Activated naive CD8-positive, alpha-beta T cell treated with anti-CD3 and anti-CD28 coated beads, Interleukin-2, amount 50 U/mL, for 24 hours (primary cell): ENCODE measurements at regions not wholly inside any gene's neighbourhood (a gene's known extent, or its start where the extent isn't known, plus 50 kb on each side); places are given as distances from the start of the nearest gene placed in this dataset.

ENCODE experiments used
- ATAC-seq: fragments of 150-1000 bp; cut with Tn5 transposase; one replicate; pipeline ENCODE4 v1.10.0; 2021
- DNase-seq: peaks from one replicate; pipeline ENCODE4 v3.0.0; 2021
- H3K27ac Mint-ChIP-seq: one replicate; pipeline ENCODE4 v1.8.0; 2021; ENCODE audit warnings: mild to moderate bottlenecking, mixed read lengths
- H3K27me3 Mint-ChIP-seq: one replicate; pipeline ENCODE4 v1.8.0; 2021; ENCODE audit warnings: mixed read lengths
- H3K36me3 Mint-ChIP-seq: one replicate; pipeline ENCODE4 v1.8.0; 2021; ENCODE audit warnings: low read depth, mixed read lengths
- H3K4me1 Mint-ChIP-seq: one replicate; pipeline ENCODE4 v1.8.0; 2021; ENCODE audit warnings: mixed read lengths
- H3K4me3 Mint-ChIP-seq: one replicate; pipeline ENCODE4 v1.8.0; 2021; ENCODE audit warnings: mild to moderate bottlenecking, moderate library complexity, mixed read lengths
- H3K9me3 Mint-ChIP-seq: one replicate; pipeline ENCODE4 v1.8.0; 2021; ENCODE audit warnings: mixed read lengths

GRCh38 chr13:79662882-79663281, 181.9 kb downstream of the NDFIP2 start:
- H3K4me3 Mint-ChIP-seq, result no peak overlapping the region
- no peaks in the 10 kb centered on the region for H3K36me3 Mint-ChIP-seq
- peaks cover 3% of the 10 kb centered on the region for H3K4me1 Mint-ChIP-seq
- no peak for DNase-seq
- no peak overlapping the region for H3K27ac Mint-ChIP-seq
- no peak for ATAC-seq
- no peaks in the 10 kb centered on the region for H3K27me3 Mint-ChIP-seq
- no peaks in the 10 kb centered on the region for H3K9me3 Mint-ChIP-seq

DNA sequence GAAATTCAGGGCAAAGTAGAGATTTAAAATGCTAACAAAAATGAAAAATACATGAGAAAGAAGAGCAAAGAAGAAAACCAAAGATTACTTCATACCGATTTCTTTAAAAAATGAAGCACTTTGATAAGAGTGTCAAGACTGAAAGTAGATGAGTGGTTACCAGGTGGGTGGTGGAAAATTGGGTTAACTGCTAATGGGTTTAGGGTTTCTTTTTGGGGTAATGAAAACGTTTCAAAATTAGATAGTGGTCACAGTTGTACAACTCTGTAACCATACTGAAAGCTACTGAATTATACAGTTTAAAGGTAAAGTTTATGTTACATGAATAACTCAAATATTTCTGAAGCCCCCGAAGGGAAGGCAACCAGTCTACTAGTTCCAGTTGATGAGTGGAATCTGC, 179.4 kb downstream of the NDFIP2 start:
- Mint-ChIP-seq H3K9me3 (no peaks in the 10 kb centered on the region), H3K27me3 (peaks cover 2% of the 10 kb centered on the region), H3K4me3 (no peak overlapping the region), H3K36me3 (no peaks in the 10 kb centered on the region), H3K27ac (no peak overlapping the region), H3K4me1 (peaks cover 3% of the 10 kb centered on the region)
- ATAC-seq (no peak), DNase-seq (no peak)

DNA sequence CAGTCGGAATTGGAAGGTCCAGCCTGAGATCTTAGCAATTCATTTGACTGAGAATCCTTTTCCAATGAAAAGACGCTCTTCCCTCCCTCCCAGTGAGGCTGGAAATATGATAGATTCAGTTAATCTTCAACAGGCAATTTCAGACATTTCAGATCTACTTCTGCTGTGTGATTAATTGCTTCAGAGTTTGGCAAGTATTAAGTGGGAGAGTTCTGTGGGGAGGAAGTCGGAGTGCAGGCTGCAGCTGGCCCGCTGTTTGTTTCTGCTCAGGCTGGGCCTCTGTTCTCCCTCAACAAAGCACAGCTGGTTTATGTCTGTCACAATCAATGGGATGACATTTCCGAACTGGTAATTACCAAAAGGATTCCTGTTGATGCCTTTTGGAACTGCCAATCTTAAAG, 178.2 kb downstream of the NDFIP2 start:
- no peak for ATAC-seq
- no peaks in the 10 kb centered on the region for H3K9me3 Mint-ChIP-seq
- H3K27ac Mint-ChIP-seq, result no peak overlapping the region
- DNase-seq, result no peak
- peaks cover 3% of the 10 kb centered on the region for H3K4me1 Mint-ChIP-seq
- no peak overlapping the region for H3K4me3 Mint-ChIP-seq
- H3K36me3 Mint-ChIP-seq, result no peaks in the 10 kb centered on the region
- H3K27me3 Mint-ChIP-seq, result peaks cover 2% of the 10 kb centered on the region

- Mint-ChIP-seq H3K27ac (no peak overlapping the region), H3K9me3 (no peaks in the 10 kb centered on the region), H3K4me1 (peaks cover 3% of the 10 kb centered on the region), H3K27me3 (peaks cover 2% of the 10 kb centered on the region), H3K36me3 (no peaks in the 10 kb centered on the region), H3K4me3 (no peak overlapping the region)
- DNase-seq, result no peak
- ATAC-seq, result no peak
These were observed 177.5 kb downstream of the NDFIP2 start for GRCh38 chr13:79658333-79658975.

DNA sequence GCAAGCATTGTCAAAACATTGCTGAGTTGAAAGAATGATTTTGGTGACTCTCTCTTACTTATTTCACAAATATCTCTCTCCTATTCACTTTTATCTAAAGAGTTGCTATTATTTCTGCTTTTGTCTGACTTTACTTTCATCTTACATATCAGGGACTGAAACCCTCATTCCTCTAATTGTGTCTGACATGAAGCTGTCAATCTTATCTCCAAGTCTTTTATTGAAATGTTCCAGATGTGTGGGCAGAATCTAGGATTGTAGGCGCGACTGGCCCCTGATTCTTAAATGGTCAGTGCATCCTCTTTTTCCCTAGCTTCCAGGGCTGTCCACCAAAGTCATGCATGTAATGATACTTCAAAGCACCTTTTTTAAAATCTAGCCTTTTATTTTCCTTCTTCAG, 174.6 kb downstream of the NDFIP2 start:
- no peak for ATAC-seq
- DNase-seq, result no peak
- no peak overlapping the region for H3K4me3 Mint-ChIP-seq
- H3K36me3 Mint-ChIP-seq, result no peaks in the 10 kb centered on the region
- no peak overlapping the region for H3K27ac Mint-ChIP-seq
- H3K27me3 Mint-ChIP-seq, result peaks cover 2% of the 10 kb centered on the region
- no peaks in the 10 kb centered on the region for H3K9me3 Mint-ChIP-seq
- H3K4me1 Mint-ChIP-seq, result peaks cover 3% of the 10 kb centered on the region

DNA sequence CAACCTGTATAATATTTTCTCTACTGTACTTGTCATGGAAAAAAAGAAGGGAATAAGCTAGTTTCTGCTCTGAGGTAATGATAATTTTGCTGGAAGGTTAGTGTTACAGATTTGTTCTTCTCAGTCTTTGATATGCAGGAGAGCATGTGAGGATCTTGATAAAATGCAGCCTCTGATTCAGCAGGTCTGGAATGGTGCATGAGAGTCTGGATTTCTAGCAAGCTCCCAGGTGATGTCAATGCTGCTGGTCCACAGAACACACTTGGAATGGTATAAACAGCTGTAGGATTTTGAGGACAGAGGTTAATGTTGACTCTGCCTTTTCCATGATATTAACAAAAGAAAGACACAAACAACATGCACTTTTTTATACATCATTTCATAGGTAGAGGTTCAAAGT, 173.6 kb downstream of the NDFIP2 start:
- Mint-ChIP-seq H3K27me3 (peaks cover 2% of the 10 kb centered on the region), H3K27ac (no peak overlapping the region), H3K36me3 (no peaks in the 10 kb centered on the region), H3K4me3 (no peak overlapping the region), H3K9me3 (no peaks in the 10 kb centered on the region), H3K4me1 (no peaks in the 10 kb centered on the region)
- DNase-seq (no peak), ATAC-seq (no peak)

- no peak for DNase-seq
These were observed 169.7 kb downstream of the NDFIP2 start for GRCh38 chr13:79650688-79651087.

GRCh38 chr13:79648191-79648590, 167.2 kb downstream of the NDFIP2 start:
- H3K36me3 Mint-ChIP-seq, result no peaks in the 10 kb centered on the region
- no peaks in the 10 kb centered on the region for H3K4me1 Mint-ChIP-seq
- H3K4me3 Mint-ChIP-seq, result no peak overlapping the region
- no peak for ATAC-seq
- peaks cover 2% of the 10 kb centered on the region for H3K27me3 Mint-ChIP-seq
- no peaks in the 10 kb centered on the region for H3K9me3 Mint-ChIP-seq
- no peak for DNase-seq
- H3K27ac Mint-ChIP-seq, result no peak overlapping the region

More at GRCh38 chr13:79650688-79651087, 169.7 kb downstream of the NDFIP2 start:
- no peak overlapping the region for H3K4me3 Mint-ChIP-seq
- ATAC-seq, result no peak
- H3K4me1 Mint-ChIP-seq, result no peaks in the 10 kb centered on the region
- no peaks in the 10 kb centered on the region for H3K9me3 Mint-ChIP-seq
- no peaks in the 10 kb centered on the region for H3K27me3 Mint-ChIP-seq
- no peaks in the 10 kb centered on the region for H3K36me3 Mint-ChIP-seq
- no peak overlapping the region for H3K27ac Mint-ChIP-seq

DNA sequence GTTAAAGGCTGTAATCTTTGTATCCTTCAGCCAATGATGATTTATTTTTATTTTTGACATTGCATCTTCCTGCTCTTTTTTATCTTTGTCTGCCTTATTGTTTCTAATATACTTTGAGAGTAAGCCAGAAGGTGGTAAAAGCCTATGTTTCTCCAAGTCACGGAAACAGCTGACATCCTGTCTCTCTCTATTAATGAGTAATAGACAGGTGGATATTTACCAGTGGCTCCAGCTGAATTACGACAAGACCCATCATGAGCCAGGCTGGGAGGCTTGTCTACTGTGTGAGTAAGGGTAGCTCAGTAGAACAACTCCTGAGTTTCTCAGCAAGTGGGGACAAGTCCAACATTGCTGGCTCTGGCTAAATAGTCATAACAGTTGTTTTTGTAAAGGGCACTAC, 166.6 kb downstream of the NDFIP2 start:
- H3K36me3 Mint-ChIP-seq, result no peaks in the 10 kb centered on the region
- ATAC-seq (no peak), DNase-seq (no peak)
- H3K4me1 Mint-ChIP-seq, result no peaks in the 10 kb centered on the region
- H3K27ac Mint-ChIP-seq, result no peak overlapping the region
- H3K27me3 Mint-ChIP-seq, result peaks cover 2% of the 10 kb centered on the region
- no peaks in the 10 kb centered on the region for H3K9me3 Mint-ChIP-seq
- H3K4me3 Mint-ChIP-seq, result no peak overlapping the region

DNA sequence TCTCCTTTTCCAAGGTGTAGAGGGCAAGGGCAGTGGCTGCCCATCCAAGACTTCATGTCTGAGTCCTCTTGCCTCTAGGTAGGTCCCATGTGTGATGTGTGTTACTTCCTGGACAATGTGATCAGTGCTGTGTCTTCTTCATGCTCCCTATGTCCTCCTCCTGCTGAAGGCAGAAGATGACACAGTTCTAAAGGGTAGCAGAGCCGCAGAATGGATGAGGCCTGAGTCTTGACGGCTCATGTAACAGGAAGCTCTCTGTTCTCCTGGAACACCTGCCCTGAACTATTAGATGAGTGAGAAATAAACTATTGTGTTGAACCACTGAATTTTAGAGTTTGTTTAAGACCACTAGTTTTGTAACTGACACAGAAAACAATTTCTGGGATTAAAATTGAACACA, 165.9 kb downstream of the NDFIP2 start:
- H3K36me3 Mint-ChIP-seq, result no peaks in the 10 kb centered on the region
- H3K4me1 Mint-ChIP-seq, result no peaks in the 10 kb centered on the region
- H3K27ac Mint-ChIP-seq, result no peak overlapping the region
- H3K9me3 Mint-ChIP-seq, result no peaks in the 10 kb centered on the region
- H3K4me3 Mint-ChIP-seq, result no peak overlapping the region
- H3K27me3 Mint-ChIP-seq, result peaks cover 2% of the 10 kb centered on the region
- DNase-seq (no peak), ATAC-seq (no peak)

GRCh38 chr13:79645569-79645968, 164.6 kb downstream of the NDFIP2 start:
- Mint-ChIP-seq H3K27ac (no peak overlapping the region), H3K36me3 (no peaks in the 10 kb centered on the region), H3K4me3 (no peak overlapping the region), H3K9me3 (no peaks in the 10 kb centered on the region), H3K27me3 (peaks cover 2% of the 10 kb centered on the region), H3K4me1 (no peaks in the 10 kb centered on the region)
- ATAC-seq (no peak), DNase-seq (no peak)

DNA sequence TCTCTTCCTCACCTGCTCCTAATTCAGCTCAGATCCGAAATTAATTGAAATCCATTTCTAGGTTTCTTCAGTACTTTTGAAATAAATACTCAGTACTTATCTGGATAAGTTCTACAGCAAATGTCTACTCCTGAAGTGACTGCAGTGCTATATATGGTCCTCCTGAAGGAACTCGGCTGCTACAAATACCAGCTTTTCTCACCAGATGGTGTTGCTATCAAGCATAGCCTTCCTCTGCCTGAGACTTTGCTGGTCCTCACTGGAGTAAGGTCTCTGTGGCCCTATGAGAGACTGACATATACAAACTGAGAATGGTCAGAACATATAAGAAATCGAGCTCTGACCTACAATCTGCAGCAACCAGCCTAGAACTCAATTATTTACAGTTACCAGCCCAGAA, 161.6 kb downstream of the NDFIP2 start:
- H3K4me1 Mint-ChIP-seq, result no peaks in the 10 kb centered on the region
- ATAC-seq (no peak), DNase-seq (no peak)
- H3K27ac Mint-ChIP-seq, result no peak overlapping the region
- H3K9me3 Mint-ChIP-seq, result no peaks in the 10 kb centered on the region
- no peaks in the 10 kb centered on the region for H3K36me3 Mint-ChIP-seq
- H3K4me3 Mint-ChIP-seq, result no peak overlapping the region
- peaks cover 2% of the 10 kb centered on the region for H3K27me3 Mint-ChIP-seq

GRCh38 chr13:79637133-79637763, 156.3 kb downstream of the NDFIP2 start:
- no peak for ATAC-seq

GRCh38 chr13:79631051-79631659, 150.2 kb downstream of the NDFIP2 start:
- DNase-seq (no peak), ATAC-seq (no peak)
- H3K36me3 Mint-ChIP-seq, result no peaks in the 10 kb centered on the region
- H3K4me3 Mint-ChIP-seq, result no peak overlapping the region
- H3K27ac Mint-ChIP-seq, result no peak overlapping the region
- H3K4me1 Mint-ChIP-seq, result no peaks in the 10 kb centered on the region
- no peaks in the 10 kb centered on the region for H3K9me3 Mint-ChIP-seq
- H3K27me3 Mint-ChIP-seq, result peaks cover 2% of the 10 kb centered on the region

More at GRCh38 chr13:79637133-79637763, 156.3 kb downstream of the NDFIP2 start:
- Mint-ChIP-seq H3K27ac (no peak overlapping the region), H3K4me1 (no peaks in the 10 kb centered on the region), H3K9me3 (no peaks in the 10 kb centered on the region), H3K4me3 (no peak overlapping the region), H3K36me3 (no peaks in the 10 kb centered on the region), H3K27me3 (peaks cover under 1% of the 10 kb centered on the region)
- DNase-seq, result no peak

DNA sequence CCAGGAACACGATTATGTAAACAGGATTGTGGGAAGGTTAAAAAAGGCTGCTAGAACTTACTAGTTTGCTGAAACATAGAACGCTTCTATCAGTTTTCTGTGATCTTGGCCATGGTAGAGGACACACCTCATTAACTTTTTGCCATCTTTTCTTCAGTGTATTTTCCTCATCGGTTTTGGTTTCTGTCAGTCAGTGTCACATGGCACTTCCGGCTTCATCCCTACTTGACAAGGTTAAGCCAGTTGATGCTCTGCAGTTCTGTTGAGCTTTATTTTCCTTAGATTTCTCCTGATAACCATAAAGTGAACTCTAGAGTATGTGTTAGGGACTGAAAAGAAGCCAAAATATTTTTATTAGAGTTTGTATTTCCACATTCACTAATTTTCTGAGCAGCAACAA, 147.5 kb downstream of the NDFIP2 start:
- Mint-ChIP-seq H3K27me3 (peaks cover 2% of the 10 kb centered on the region), H3K4me3 (no peak overlapping the region), H3K27ac (no peak overlapping the region), H3K36me3 (no peaks in the 10 kb centered on the region), H3K9me3 (peaks cover 3% of the 10 kb centered on the region), H3K4me1 (no peaks in the 10 kb centered on the region)
- ATAC-seq (no peak), DNase-seq (no peak)
